ENCODE measurements at regions not wholly inside any gene's neighbourhood (a gene's known extent, or its start where the extent isn't known, plus 50 kb on each side); places are given as distances from the start of the nearest gene placed in this dataset.
"Not testable (repeated sequence)": the region's sequence is repeated elsewhere in the genome, so short reads cannot be mapped to it uniquely, and the experiment has no call there.

GRCh38 chr15:81779181-81779580 is 266.6 kb downstream of the MEX3B start:
- Histone ChIP-seq H3K27me3 (peaks cover 5% of the 10 kb centered on the region), H3K4me1 (peaks cover 0 to 5% (median 0%) of the 10 kb centered on the region in 3 donors), H3K27ac (no peak overlapping the region), H3K9me3 (no peaks in the 10 kb centered on the region), H3K36me3 (no peaks in the 10 kb centered on the region), H3K4me3 (no peak overlapping the region)
- no peak for ATAC-seq
- 90 to 94% methylated on average over 2 of the region's 2 CpGs for WGBS, 2 donors (ENCODE audit: low coverage in 1 of 2)
- no peak for TF ChIP-seq POLR2A (IDR thresholded peaks at IDR 0.05)

GRCh38 chr15:81777546-81777945 is 268.3 kb downstream of the MEX3B start:
- Histone ChIP-seq H3K4me3 (no peak overlapping the region), H3K27ac (no peak overlapping the region), H3K27me3 (no peaks in the 10 kb centered on the region), H3K36me3 (no peaks in the 10 kb centered on the region), H3K9me3 (no peaks in the 10 kb centered on the region), H3K4me1 (peaks cover 0 to 5% (median 0%) of the 10 kb centered on the region in 3 donors)
- ATAC-seq: no peak
- TF ChIP-seq POLR2AphosphoS5 (IDR thresholded peaks at IDR 0.05) (no peak), EP300 (IDR thresholded peaks at IDR 0.05) (no peak), CTCF (IDR thresholded peaks at IDR 0.05) (no peak), POLR2A (IDR thresholded peaks at IDR 0.05) (no peak)
- 75 to 86% methylated on average over 1 of the region's 1 CpG for WGBS, 2 donors (ENCODE audit: low coverage in 1 of 2)

GRCh38 chr15:81776976-81777375 is 268.8 kb downstream of the MEX3B start:
- Histone ChIP-seq H3K36me3 (no peaks in the 10 kb centered on the region), H3K27me3 (no peaks in the 10 kb centered on the region), H3K27ac (no peak overlapping the region), H3K9me3 (no peaks in the 10 kb centered on the region), H3K4me1 (peaks cover 0 to 5% (median 0%) of the 10 kb centered on the region in 3 donors), H3K4me3 (no peak overlapping the region)
- ATAC-seq: no peak
- no peak for TF ChIP-seq EP300 (IDR thresholded peaks at IDR 0.05)
- TF ChIP-seq CTCF (IDR thresholded peaks at IDR 0.05): no peak
- TF ChIP-seq POLR2A (IDR thresholded peaks at IDR 0.05): no peak
- TF ChIP-seq POLR2AphosphoS5 (IDR thresholded peaks at IDR 0.05): no peak
- WGBS, 2 donors (ENCODE audit: low coverage in 1 of 2): 78 to 90% methylated on average over 2 to 7 of the region's 7 CpGs

- not testable (repeated sequence) for ATAC-seq, H3K27ac ChIP-seq, H3K36me3 ChIP-seq, H3K9me3 ChIP-seq, H3K27me3 ChIP-seq, H3K4me1 ChIP-seq, H3K4me3 ChIP-seq
- 94 to 97% methylated on average over 4 of the region's 4 CpGs for WGBS, 2 donors (ENCODE audit: low coverage in 1 of 2)
Measured at GRCh38 chr15:81775779-81776178, 270.0 kb downstream of the MEX3B start.

GRCh38 chr15:81774309-81774708 is 271.5 kb downstream of the MEX3B start:
- Histone ChIP-seq H3K27ac (no peak overlapping the region), H3K4me3 (no peak overlapping the region)
- TF ChIP-seq POLR2A (IDR thresholded peaks at IDR 0.05): no peak
- no peak for TF ChIP-seq POLR2AphosphoS5 (IDR thresholded peaks at IDR 0.05)
- TF ChIP-seq CTCF (IDR thresholded peaks at IDR 0.05): no peak
- TF ChIP-seq EP300 (IDR thresholded peaks at IDR 0.05): no peak

GRCh38 chr15:81768773-81769172 is 277.0 kb downstream of the MEX3B start:
- Histone ChIP-seq H3K27ac (no peak overlapping the region), H3K4me1 (no peaks in the 10 kb centered on the region), H3K4me3 (no peak overlapping the region), H3K27me3 (no peaks in the 10 kb centered on the region), H3K36me3 (no peaks in the 10 kb centered on the region), H3K9me3 (no peaks in the 10 kb centered on the region)
- TF ChIP-seq POLR2A (IDR thresholded peaks at IDR 0.05) (no peak), EP300 (IDR thresholded peaks at IDR 0.05) (no peak), CTCF (IDR thresholded peaks at IDR 0.05) (no peak), POLR2AphosphoS5 (IDR thresholded peaks at IDR 0.05) (no peak)
- no peak for ATAC-seq
- WGBS, 2 donors (ENCODE audit: low coverage in 1 of 2): 71% methylated on average over 2 of the region's 2 CpGs; no CpG with 5 or more reads in 1 of the 2 donors

More at GRCh38 chr15:81774309-81774708, 271.5 kb downstream of the MEX3B start:
- no peaks in the 10 kb centered on the region for H3K27me3 ChIP-seq
- no peaks in the 10 kb centered on the region for H3K36me3 ChIP-seq
- no peak for ATAC-seq
- no peaks in the 10 kb centered on the region for H3K9me3 ChIP-seq
- H3K4me1 ChIP-seq: no peaks in the 10 kb centered on the region

Measured in gastroesophageal sphincter (tissue), 4 donors.